ENCODE measurements at regions not wholly inside any gene's neighbourhood (a gene's known extent, or its start where the extent isn't known, plus 50 kb on each side); places are given as distances from the start of the nearest gene placed in this dataset.

DNA sequence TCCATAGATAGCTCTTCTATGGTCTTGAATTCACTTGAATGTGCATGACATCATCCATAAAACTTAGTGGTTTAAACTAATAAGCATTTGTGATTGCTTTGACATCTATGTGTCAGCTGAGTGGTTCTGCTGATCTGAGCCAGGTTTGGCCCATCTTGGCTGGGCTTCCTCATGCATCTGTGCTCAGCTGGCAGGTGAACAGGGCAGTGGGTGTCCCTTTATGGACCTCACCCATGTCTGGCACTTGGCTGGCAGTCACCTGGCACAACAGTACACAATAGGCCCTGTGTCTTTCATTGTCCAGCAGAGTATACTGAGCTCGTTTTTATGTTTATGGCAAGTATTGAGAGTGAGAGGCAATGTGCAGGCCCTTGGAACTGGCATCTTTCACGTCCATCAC, 73.7 kb upstream of the CNTN6 start:
- no peak for TF ChIP-seq POLR2AphosphoS5 (IDR thresholded peaks at IDR 0.05)
- TF ChIP-seq, protein P1, sequence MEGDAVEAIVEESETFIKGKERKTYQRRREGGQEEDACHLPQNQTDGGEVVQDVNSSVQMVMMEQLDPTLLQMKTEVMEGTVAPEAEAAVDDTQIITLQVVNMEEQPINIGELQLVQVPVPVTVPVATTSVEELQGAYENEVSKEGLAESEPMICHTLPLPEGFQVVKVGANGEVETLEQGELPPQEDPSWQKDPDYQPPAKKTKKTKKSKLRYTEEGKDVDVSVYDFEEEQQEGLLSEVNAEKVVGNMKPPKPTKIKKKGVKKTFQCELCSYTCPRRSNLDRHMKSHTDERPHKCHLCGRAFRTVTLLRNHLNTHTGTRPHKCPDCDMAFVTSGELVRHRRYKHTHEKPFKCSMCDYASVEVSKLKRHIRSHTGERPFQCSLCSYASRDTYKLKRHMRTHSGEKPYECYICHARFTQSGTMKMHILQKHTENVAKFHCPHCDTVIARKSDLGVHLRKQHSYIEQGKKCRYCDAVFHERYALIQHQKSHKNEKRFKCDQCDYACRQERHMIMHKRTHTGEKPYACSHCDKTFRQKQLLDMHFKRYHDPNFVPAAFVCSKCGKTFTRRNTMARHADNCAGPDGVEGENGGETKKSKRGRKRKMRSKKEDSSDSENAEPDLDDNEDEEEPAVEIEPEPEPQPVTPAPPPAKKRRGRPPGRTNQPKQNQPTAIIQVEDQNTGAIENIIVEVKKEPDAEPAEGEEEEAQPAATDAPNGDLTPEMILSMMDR (IDR thresholded peaks at IDR 0.05), result no peak
